NCI-H774 (cell line): ENCODE measurements at regions not wholly inside any gene's neighbourhood (a gene's known extent, or its start where the extent isn't known, plus 50 kb on each side); places are given as distances from the start of the nearest gene placed in this dataset.

Source experiments
- DNase-seq: peaks from one replicate; lab custom pipeline; 2025; lab: John Stamatoyannopoulos, UW

GRCh38 chr18:10057894-10058791 lies 144.3 kb downstream of the VAPA start:
- no peak for DNase-seq

GRCh38 chr18:10059610-10060468 lies 146.0 kb downstream of the VAPA start:
- DNase-seq, result no peak

GRCh38 chr18:10060469-10060782 lies 146.6 kb downstream of the VAPA start:
- DNase-seq, result no peak

- DNase-seq, result no peak
Measured at GRCh38 chr18:10060841-10061240, 147.0 kb downstream of the VAPA start.

- no peak for DNase-seq
Measured at GRCh38 chr18:10061566-10062140, 147.8 kb downstream of the VAPA start.

- DNase-seq, result no peak
Measured at GRCh38 chr18:10062302-10063300, 148.8 kb downstream of the VAPA start.

GRCh38 chr18:10063489-10063888 lies 149.7 kb downstream of the VAPA start:
- DNase-seq, result no peak

GRCh38 chr18:10064267-10064666 lies 150.5 kb downstream of the VAPA start:
- DNase-seq, result no peak

GRCh38 chr18:10065296-10065695 lies 151.5 kb downstream of the VAPA start:
- DNase-seq, result no peak

GRCh38 chr18:10067670-10068659 lies 154.1 kb downstream of the VAPA start:
- no peak for DNase-seq

GRCh38 chr18:10068766-10069567 lies 155.2 kb downstream of the VAPA start:
- no peak for DNase-seq

GRCh38 chr18:10070561-10071000 lies 156.8 kb downstream of the VAPA start:
- no peak for DNase-seq

- no peak for DNase-seq
Measured at GRCh38 chr18:10072671-10073175, 158.9 kb downstream of the VAPA start.

GRCh38 chr18:10074110-10074509 lies 160.3 kb downstream of the VAPA start:
- no peak for DNase-seq

- DNase-seq, result no peak
Measured at GRCh38 chr18:10074728-10075127, 160.9 kb downstream of the VAPA start.

GRCh38 chr18:10076502-10077030 lies 162.8 kb downstream of the VAPA start:
- no peak for DNase-seq

GRCh38 chr18:10077986-10078385 lies 164.2 kb downstream of the VAPA start:
- no peak for DNase-seq

- DNase-seq, result no peak
Measured at GRCh38 chr18:10080372-10080771, 166.6 kb downstream of the VAPA start.

GRCh38 chr18:10081492-10081891 lies 167.7 kb downstream of the VAPA start:
- DNase-seq, result no peak
